ENCODE measurements at regions not wholly inside any gene's neighbourhood (a gene's known extent, or its start where the extent isn't known, plus 50 kb on each side); places are given as distances from the start of the nearest gene placed in this dataset.

- Histone ChIP-seq H2AFZ (no peak overlapping the region), H3K27ac (ENCODE audit: low read depth) (no peak overlapping the region), H3K36me3 (ENCODE audit: insufficient read depth) (no peaks in the 10 kb centered on the region), H4K20me1 (replicated peaks; ENCODE audit: insufficient read depth) (no peaks in the 10 kb centered on the region), H3F3A (replicated peaks; ENCODE audit: low read depth) (no peaks in the 10 kb centered on the region), H3K4me2 (no peak overlapping the region), H3K79me2 (replicated peaks; ENCODE audit: insufficient read depth) (no peaks in the 10 kb centered on the region), H3K9me2 (ENCODE audit: insufficient read depth) (no peaks in the 10 kb centered on the region), H3K4me1 (ENCODE audit: insufficient read depth) (peaks cover 10% of the 10 kb centered on the region), H3K4me3 (no peak overlapping the region), H3K27me3 (ENCODE audit: insufficient read depth) (no peaks in the 10 kb centered on the region)
- H3K9me3 Mint-ChIP-seq = no peaks in the 10 kb centered on the region
- peaks cover 15% of the 10 kb centered on the region; the same call in 2 of the 3 replicates for H3K4me1 Mint-ChIP-seq
- no peak for TF ChIP-seq ZNF331 (CRISPR knock-in tag; IDR thresholded peaks at IDR 0.05; ENCODE audit: low read depth)
- H3K27me3 Mint-ChIP-seq (ENCODE audit: insufficient read depth, low read depth, poor library complexity) = no peaks in the 10 kb centered on the region
- H3K36me3 Mint-ChIP-seq (ENCODE audit: low read depth) = no peaks in the 10 kb centered on the region
- no peak overlapping the region for H3K4me3 Mint-ChIP-seq
- DNase-seq (ENCODE audit: low spot score) (no peak), ATAC-seq (no peak)
- no peak overlapping the region for H3K27ac Mint-ChIP-seq
Observed at GRCh38 chr17:13757871-13758270, 156.1 kb upstream of the HS3ST3A1 start.

GRCh38 chr17:13759518-13760335 is 158.0 kb upstream of the HS3ST3A1 start:
- Mint-ChIP-seq H3K36me3 (ENCODE audit: low read depth) (no peaks in the 10 kb centered on the region), H3K9me3 (no peaks in the 10 kb centered on the region; the same call in 2 of the 3 replicates), H3K4me3 (no peak overlapping the region), H3K4me1 (no peaks in the 10 kb centered on the region), H3K27ac (no peak overlapping the region), H3K27me3 (ENCODE audit: insufficient read depth, low read depth, poor library complexity) (no peaks in the 10 kb centered on the region)
- ATAC-seq = no peak
- no peak overlapping the region for H2AFZ ChIP-seq
- H4K20me1 ChIP-seq (replicated peaks; ENCODE audit: insufficient read depth) = no peaks in the 10 kb centered on the region
- DNase-seq (ENCODE audit: low spot score) = no peak
- no peaks in the 10 kb centered on the region for H3K4me1 ChIP-seq (ENCODE audit: insufficient read depth)
- H3K27me3 ChIP-seq (ENCODE audit: insufficient read depth) = no peaks in the 10 kb centered on the region
- H3K27ac ChIP-seq (ENCODE audit: low read depth) = no peak overlapping the region
- H3K79me2 ChIP-seq (replicated peaks; ENCODE audit: insufficient read depth) = no peaks in the 10 kb centered on the region
- no peaks in the 10 kb centered on the region for H3K36me3 ChIP-seq (ENCODE audit: insufficient read depth)
- no peak overlapping the region for H3K4me2 ChIP-seq
- H3K9me2 ChIP-seq (ENCODE audit: insufficient read depth) = 0 out of 2 replicates have a peak, but pooled peaks cover 2% of the 10 kb centered on the region
- no peak overlapping the region for H3K4me3 ChIP-seq
- no peaks in the 10 kb centered on the region for H3F3A ChIP-seq (replicated peaks; ENCODE audit: low read depth)
- TF ChIP-seq, protein P1, sequence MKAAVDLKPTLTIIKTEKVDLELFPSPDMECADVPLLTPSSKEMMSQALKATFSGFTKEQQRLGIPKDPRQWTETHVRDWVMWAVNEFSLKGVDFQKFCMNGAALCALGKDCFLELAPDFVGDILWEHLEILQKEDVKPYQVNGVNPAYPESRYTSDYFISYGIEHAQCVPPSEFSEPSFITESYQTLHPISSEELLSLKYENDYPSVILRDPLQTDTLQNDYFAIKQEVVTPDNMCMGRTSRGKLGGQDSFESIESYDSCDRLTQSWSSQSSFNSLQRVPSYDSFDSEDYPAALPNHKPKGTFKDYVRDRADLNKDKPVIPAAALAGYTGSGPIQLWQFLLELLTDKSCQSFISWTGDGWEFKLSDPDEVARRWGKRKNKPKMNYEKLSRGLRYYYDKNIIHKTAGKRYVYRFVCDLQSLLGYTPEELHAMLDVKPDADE (IDR thresholded peaks at IDR 0.05) = no peak
- TF ChIP-seq NANOG (IDR thresholded peaks at IDR 0.05; ENCODE audit: borderline replicate concordance) (no peak), POLR2AphosphoS5 (IDR thresholded peaks at IDR 0.05; ENCODE audit: low read depth) (no peak), ZNF331 (CRISPR knock-in tag; IDR thresholded peaks at IDR 0.05; ENCODE audit: low read depth) (no peak), CTCF (conservative IDR thresholded peaks at IDR 0.05; ENCODE audit: low read depth in 2 of 2) (no peak), REST (IDR thresholded peaks at IDR 0.05; ENCODE audit: unreplicated experiment) (no peak), EZH2 (IDR thresholded peaks at IDR 0.05; ENCODE audit: low read depth, unreplicated experiment) (no peak)

Data from GM23338 (cell line).